CD4-positive, alpha-beta T cell treated with Interleukin-15 for 4 hours (primary cell): ENCODE measurements at regions not wholly inside any gene's neighbourhood (a gene's known extent, or its start where the extent isn't known, plus 50 kb on each side); places are given as distances from the start of the nearest gene placed in this dataset.
"Not testable (repeated sequence)": the region's sequence is repeated elsewhere in the genome, so short reads cannot be mapped to it uniquely, and the experiment has no call there.

Experiments used
- DNase-seq: peaks from one replicate; pipeline ENCODE4 v3.0.0-alpha.2; 2020; ENCODE audit warnings: low spot score

DNA sequence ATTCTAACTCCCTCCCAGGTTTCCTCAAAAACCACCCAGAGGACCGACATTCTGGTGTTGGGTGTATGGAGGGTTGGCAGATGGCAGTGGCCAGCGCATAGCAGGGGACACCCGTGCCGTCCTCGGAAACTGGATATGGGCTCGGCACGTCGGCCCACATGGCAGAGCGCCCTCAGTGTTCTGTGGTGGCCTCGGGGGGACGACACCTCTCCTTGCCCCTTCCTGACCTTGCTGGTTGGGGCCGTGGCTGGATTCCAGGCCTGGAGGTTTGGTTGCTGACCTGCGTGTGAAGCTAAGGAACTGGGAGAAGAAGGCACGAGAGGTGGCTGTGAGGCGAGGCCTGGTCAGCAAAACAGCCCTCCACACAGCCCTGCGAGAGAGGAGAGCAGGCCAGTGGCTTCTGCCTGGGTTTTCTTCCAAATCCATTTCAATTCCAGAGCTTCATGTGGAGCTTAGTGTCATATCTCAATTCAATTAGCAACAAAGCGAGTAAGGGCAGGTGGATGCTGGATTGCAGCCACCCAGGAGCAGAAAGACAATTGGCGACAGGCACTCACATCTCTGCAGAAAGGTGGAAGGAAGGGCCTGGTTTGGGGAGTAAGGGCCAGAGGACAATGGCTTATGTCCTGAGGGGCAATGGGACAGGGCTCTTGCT is 478.4 kb downstream of the BRD1 start:
- DNase-seq: no peak

- DNase-seq: no peak
These were observed 479.0 kb downstream of the BRD1 start for GRCh38 chr22:49348631-49349030.

DNA sequence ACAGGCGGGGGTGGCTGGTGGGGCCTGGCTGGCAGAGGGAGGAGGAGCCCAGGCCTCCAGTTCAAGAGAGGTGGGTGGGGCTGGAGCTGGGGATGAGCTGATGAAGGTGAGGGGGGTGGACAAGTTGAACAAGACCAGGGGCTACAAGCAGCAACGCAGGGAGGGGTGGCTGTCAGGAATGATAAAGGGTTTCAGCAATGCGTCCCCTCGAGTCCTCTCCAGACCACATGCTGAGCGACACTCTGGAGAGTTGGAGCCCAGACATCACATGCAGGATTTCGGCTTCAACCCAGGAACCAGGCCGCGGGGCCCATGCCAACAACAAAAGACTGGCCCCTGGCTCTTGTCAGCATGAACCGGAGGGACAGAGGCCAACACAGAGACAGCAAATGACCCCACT is 480.3 kb downstream of the BRD1 start:
- no peak for DNase-seq

GRCh38 chr22:49345896-49346295 is 481.8 kb downstream of the BRD1 start:
- DNase-seq: no peak

DNA sequence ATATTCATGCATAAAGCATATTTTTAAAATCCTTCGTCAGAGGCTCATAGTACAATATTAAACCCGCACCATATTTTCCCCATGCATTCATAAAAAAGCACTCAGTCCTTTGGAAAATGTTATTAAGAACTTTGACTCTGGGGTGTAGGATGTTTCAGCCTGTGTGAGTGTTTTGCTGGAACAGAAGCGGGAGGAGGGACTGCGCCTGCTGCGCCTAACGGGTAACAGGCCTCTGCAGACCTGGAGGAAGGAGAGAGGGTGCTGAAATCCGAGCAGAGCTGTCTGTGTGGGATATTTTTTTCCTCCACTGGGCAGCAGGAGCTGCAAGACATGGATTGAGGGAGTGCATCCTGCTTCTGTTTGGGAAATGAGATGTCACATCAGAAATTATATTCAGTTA is 483.0 kb downstream of the BRD1 start:
- DNase-seq: no peak

GRCh38 chr22:49344161-49344560 is 483.5 kb downstream of the BRD1 start:
- DNase-seq: no peak

DNA sequence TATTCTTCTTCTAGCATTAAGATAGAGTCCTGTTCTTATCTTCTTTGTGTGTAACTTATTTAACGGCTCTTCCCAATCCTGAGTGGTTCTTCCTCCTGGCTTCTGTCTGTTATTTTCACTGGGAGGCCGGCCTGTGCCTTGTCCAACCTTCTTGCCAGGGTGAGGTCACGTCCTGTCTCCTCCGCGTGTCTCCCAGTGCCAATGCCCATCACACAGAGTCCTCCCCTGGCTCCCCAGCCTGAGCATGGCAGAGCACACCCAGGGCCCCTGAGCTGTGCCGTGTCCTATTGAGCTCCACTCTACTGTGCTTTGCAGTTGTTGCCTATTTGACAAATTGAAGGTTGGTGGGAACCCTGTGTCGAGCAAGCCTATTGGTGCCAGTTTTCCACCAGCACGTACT is 487.3 kb downstream of the BRD1 start:
- DNase-seq: no peak

DNA sequence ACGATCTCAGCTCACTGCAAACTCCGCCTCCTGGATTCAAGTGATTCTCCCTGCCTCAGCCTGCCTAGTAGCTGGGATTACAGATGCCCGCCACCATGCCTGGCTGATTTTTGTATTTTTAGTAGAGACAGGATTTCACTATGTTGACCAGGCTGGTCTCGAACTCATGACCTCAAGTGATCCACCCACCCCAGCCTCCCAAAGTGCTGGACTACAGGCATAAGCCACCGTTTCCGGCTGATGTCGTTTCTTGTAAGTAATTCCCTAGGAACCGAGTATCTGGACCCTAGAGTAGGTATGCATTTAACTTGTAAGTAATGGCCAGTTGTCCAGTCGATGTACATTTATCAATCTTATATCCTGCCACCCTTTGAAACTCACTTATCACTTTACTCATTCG is 491.2 kb downstream of the BRD1 start:
- not testable (repeated sequence) for DNase-seq

DNA sequence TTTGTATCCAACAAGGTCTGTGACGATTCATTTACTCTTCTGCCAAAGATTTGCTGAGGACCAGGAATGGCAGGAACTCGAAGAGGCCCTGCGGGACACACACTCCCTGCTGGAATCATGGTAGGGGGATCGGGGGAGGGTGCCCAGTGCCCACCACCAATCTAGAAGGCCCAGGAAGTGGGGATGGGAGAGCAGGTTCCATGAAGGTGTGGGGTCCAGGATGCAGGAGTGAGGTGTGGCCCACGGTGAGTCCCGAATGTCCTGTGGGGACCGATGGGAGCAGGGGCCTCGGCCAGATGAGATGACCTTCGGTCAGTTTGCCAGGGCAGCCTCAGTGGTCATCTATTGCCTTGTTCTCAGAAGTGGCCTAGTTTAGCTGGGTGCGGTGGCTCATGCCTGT is 492.7 kb downstream of the BRD1 start:
- no peak for DNase-seq

DNA sequence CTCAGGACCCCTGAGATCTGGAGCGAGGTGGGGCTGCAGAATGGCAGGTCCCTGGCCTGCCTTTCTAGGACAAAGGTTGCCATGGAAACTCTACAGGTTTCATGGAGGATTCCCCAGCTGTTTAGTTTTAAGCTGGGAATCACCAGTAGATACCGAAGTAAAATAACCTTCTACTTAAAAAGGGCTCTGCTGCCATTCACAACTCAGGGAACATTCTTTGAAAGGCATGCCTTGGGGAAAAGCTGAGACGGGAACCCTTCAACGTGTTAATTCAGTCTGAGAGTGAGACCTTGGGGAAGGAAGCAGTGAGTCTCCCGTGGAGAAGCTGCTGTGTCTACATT is 493.3 kb downstream of the BRD1 start:
- DNase-seq: no peak

GRCh38 chr22:49333206-49333605 is 494.5 kb downstream of the BRD1 start:
- DNase-seq: no peak

DNA sequence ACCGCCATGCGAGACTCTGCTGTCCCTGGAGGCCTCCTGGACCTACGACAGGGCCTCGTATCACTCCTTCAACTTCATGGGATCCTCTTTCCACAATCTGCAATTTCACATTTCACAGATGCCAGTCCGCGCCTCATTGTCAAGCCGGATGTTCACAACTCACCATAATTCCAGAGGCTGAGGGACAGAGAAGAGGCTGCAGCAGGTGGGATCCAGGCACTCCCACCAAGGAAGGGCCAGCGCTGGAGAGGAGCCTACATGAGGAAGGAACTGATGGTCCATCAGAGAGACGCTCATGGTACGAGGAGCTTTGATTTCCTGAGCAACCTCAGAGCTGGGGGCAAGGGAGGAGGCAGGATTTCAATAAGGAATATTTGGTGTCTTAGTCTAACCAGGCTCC is 495.0 kb downstream of the BRD1 start:
- no peak for DNase-seq

DNA sequence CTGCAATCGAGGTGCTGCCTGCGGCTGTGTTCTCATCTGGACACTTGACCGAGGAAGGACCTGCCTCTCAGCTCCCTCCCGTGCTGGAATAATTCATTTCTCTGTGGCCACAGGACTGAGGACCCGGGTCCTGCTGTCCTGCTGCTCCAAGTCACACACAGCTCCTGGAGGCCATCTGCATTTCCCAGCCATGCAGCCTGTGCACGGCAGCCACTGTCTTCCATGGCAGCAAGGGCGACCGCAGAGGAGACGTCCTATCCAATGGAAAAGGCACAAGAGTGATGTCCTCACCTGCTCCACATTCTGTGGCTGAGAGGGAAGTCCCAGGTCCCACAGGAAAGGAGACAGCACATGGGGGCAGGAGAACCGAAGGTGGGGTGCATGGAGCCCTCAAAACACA is 495.8 kb downstream of the BRD1 start:
- DNase-seq: no peak

- DNase-seq: no peak
These were observed 496.4 kb downstream of the BRD1 start for GRCh38 chr22:49331223-49331815.

GRCh38 chr22:49330421-49331222 is 497.1 kb downstream of the BRD1 start:
- no peak for DNase-seq

- DNase-seq: no peak
These were observed 498.0 kb downstream of the BRD1 start for GRCh38 chr22:49329636-49330035.

GRCh38 chr22:49328630-49329405 is 498.9 kb downstream of the BRD1 start:
- DNase-seq: no peak

GRCh38 chr22:49328118-49328475 is 499.6 kb downstream of the BRD1 start:
- no peak for DNase-seq

DNA sequence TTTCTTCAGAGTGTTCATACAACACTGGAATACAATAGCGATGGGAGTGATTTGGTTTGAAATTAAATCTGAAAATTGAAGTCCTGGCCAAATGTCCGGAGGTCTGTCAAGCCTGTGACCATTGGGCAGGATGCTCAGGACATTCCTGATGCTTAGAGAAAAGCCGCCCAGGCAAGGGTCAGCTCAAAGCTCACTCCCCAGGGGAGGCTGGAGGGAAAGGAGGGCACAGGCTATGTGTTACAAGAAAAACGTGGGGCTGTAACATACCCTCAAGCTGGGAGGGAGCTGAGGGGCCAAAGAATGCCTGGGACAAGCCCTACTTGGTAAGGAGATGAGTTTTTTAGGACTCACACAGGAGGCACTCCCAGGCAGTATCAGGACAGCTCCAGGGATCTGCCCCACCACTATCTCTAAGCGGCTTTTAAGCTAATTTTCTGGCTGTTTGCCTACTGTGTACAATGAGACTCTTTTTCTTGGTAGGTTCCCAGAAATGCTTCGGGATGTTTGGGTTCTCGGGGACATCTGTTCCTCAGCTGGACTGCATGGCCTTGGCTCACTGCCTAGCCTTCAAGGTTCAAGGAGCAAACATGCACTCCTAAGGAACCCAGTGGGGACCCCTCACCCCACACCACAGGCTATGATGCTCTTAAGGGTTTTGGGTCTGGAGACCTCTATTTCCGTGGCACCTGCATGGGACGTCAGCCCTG is 500.1 kb downstream of the BRD1 start:
- DNase-seq: no peak

DNA sequence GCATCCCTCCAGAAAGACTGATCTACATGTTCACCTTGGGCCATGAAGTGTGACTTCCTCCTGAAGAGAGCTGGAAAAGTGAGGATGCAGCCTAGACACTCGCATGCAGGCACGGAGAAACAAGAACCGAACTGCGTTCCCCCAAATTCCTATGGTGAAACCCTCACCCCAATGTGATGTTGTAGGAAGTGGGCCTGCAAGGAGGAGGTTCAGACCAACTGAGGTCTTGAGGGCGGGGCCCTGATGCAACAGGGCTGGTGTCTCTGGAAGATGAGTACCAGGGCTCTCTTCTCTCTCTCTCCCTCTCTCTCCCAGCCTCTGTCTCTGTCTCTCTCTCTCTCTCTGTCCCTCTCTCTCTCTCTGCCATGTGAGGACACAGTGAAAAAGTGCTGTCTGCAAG is 501.1 kb downstream of the BRD1 start:
- DNase-seq: no peak

DNA sequence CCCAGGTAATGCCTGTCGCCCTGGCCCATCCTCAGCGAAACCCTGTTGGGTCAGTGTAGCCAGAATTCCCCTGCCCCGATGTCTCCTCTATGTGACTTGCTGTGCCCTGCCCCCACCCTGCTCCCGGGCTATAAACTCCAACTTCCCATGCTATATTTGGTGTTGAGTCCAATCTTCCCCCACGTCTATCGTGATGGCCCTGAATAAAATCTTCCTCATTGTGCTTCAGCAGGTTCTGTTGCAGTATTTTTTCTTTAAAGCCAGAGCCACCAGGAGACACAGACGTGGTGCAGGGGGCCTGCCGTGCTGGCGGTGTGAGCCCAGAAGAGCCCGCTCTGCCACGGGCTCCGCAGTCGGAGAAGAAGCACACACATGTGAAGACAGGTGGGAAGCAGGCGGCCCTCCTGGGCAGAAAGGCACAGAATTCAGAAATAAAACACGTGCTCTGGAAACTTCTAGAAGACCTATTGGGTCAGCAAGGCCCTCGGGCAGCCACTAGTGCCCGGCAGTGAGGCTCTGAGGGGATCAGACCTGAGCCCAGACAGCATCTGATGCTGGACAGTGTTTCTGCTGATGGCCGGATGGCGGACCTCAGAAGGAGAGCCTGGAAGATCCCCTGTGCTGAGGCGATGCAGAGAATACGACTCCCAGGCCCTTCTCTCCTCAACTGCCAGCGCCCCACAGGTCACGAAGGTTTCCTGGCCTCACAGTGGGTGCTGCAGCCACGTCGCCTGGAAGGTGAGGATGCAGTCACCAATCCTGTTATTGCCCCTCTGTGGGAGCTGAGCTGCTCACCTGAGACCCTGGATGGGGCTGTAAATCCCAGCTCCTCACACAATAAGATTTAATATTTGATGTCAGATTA is 501.9 kb downstream of the BRD1 start:
- no peak for DNase-seq
